Trophoblast cell (in vitro differentiated cells and primary cell): ENCODE measurements at regions not wholly inside any gene's neighbourhood (a gene's known extent, or its start where the extent isn't known, plus 50 kb on each side); places are given as distances from the start of the nearest gene placed in this dataset.

ENCODE experiments used
- DNase-seq, 2 donors: peaks; one replicate each; pipeline ENCODE4 v3.0.0-alpha.2; 2016
- H2AFZ ChIP-seq: 2 replicates; pipeline ENCODE4 v1.6.1; 2013; ENCODE audit warnings: low read length, moderate library complexity, mild to moderate bottlenecking; ENCODE audit not compliant: insufficient read depth, poor library complexity
- H2AK5ac ChIP-seq: 2 replicates; pipeline ENCODE4 v1.6.1; 2013; ENCODE audit warnings: mild to moderate bottlenecking, low read length
- H2BK120ac ChIP-seq: 2 replicates; pipeline ENCODE4 v1.6.1; 2013; ENCODE audit warnings: low read length, mild to moderate bottlenecking, moderate library complexity; ENCODE audit not compliant: insufficient read depth, poor library complexity
- H2BK12ac ChIP-seq: 2 replicates; pipeline ENCODE4 v1.6.1; 2013; ENCODE audit warnings: mild to moderate bottlenecking, low read length, moderate library complexity
- H2BK5ac ChIP-seq: 2 replicates; pipeline ENCODE4 v1.6.1; 2013; ENCODE audit warnings: low read length, low read depth, moderate library complexity, mild to moderate bottlenecking; ENCODE audit not compliant: poor library complexity
- H3K14ac ChIP-seq: 2 replicates; pipeline ENCODE4 v1.6.1; 2013; ENCODE audit warnings: mild to moderate bottlenecking, low read length
- H3K18ac ChIP-seq: 2 replicates; pipeline ENCODE4 v1.6.1; 2013; ENCODE audit warnings: mild to moderate bottlenecking, low read length
- H3K23ac ChIP-seq: 2 replicates; pipeline ENCODE4 v1.6.1; 2013; ENCODE audit warnings: low read length
- H3K27ac ChIP-seq: 2 replicates; pipeline ENCODE4 v1.5.1; 2013; ENCODE audit warnings: low read depth, mild to moderate bottlenecking, inconsistent platforms, low read length, moderate library complexity
- H3K27me3 ChIP-seq: 2 replicates; pipeline ENCODE4 v1.6.1; 2013; ENCODE audit warnings: inconsistent platforms, mild to moderate bottlenecking, low read length, moderate library complexity; ENCODE audit not compliant: insufficient read depth
- H3K36me3 ChIP-seq, 2 experiments: 1 replicate in 1 of 2; 2 replicates in 1 of 2; pipeline ENCODE4 v1.6.1; 2013; ENCODE audit warnings: low read length in 2 of 2, mild to moderate bottlenecking in 2 of 2, moderate library complexity in 1 of 2; ENCODE audit not compliant: insufficient read depth in 2 of 2, control insufficient read depth in 1 of 2
- H3K4ac ChIP-seq: 2 replicates; pipeline ENCODE4 v1.6.1; 2013; ENCODE audit warnings: low read depth, mild to moderate bottlenecking, low read length, moderate library complexity
- H3K4me1 ChIP-seq, 2 experiments: 1 replicate in 1 of 2; 2 replicates in 1 of 2; pipeline ENCODE4 v1.6.1; 2013; ENCODE audit warnings: low read length in 2 of 2, mild to moderate bottlenecking in 2 of 2, moderate library complexity in 1 of 2; ENCODE audit not compliant: insufficient read depth in 2 of 2, control insufficient read depth in 1 of 2
- H3K4me2 ChIP-seq: 2 replicates; pipeline ENCODE4 v1.6.1; 2013; ENCODE audit warnings: inconsistent platforms, mild to moderate bottlenecking, low read length, moderate library complexity
- H3K4me3 ChIP-seq: 2 replicates; pipeline ENCODE4 v1.5.1; 2013; ENCODE audit warnings: mild to moderate bottlenecking, low read depth, low read length, inconsistent platforms
- H3K79me1 ChIP-seq: one replicate; pipeline ENCODE4 v1.6.1; 2013; ENCODE audit warnings: low read length
- H3K79me2 ChIP-seq: 2 replicates; pipeline ENCODE4 v1.6.1; 2013; ENCODE audit warnings: low read length, mild to moderate bottlenecking; ENCODE audit not compliant: control insufficient read depth, insufficient read depth, poor library complexity
- H3K9ac ChIP-seq: 2 replicates; pipeline ENCODE4 v1.6.1; 2013; ENCODE audit warnings: mild to moderate bottlenecking, low read length
- H3K9me3 ChIP-seq: 2 replicates; pipeline ENCODE4 v1.6.1; 2013; ENCODE audit warnings: low read depth, mild to moderate bottlenecking, control low read depth, inconsistent platforms, low read length; ENCODE audit not compliant: insufficient read depth
- H4K12ac ChIP-seq: 2 replicates; pipeline ENCODE4 v1.6.1; 2013; ENCODE audit warnings: low read depth, mild to moderate bottlenecking, low read length, moderate library complexity
- H4K8ac ChIP-seq: 2 replicates; pipeline ENCODE4 v1.6.1; 2013; ENCODE audit warnings: low read depth, mild to moderate bottlenecking, low read length, moderate library complexity
- H4K91ac ChIP-seq: one replicate; pipeline ENCODE4 v1.6.1; 2013; ENCODE audit warnings: low read depth, mild to moderate bottlenecking, low read length, moderate library complexity
- WGBS: extraction: QIAGEN DNeasy Blood & Tissue Kit; methylation state at CpG from one replicate; pipeline ENCODE4 v1.1.7; 2013; ENCODE audit warnings: missing lambda C conversion rate; ENCODE audit not compliant: insufficient read length, insufficient coverage; ENCODE audit errors: extremely low coverage; 5-methylcytosine and 5-hydroxymethylcytosine counted together

DNA sequence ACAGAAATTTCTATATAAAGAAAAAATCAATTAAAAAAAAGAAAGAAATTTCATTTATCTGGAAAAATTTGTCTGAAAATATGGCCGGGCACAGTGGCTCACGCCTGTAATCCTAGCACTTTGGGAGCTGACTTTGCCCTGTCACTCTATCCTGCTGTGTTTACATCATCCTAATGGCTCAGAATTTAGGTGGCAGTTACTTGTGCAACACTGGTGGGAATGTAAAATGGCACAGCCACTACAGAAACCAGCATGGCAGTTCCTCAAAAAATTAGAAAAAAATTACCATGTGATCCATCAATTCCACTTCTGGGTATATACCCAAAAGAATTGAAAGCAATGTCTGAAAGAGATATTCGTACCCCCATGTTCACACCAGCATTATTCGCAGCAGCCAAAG lies 405.2 kb upstream of the AUTS2 start:
- Histone ChIP-seq H3K4me1 (no peaks in the 10 kb centered on the region), H3K79me2 (no peaks in the 10 kb centered on the region), H4K8ac (no peak overlapping the region), H3K27ac (no peak overlapping the region), H2BK5ac (no peak overlapping the region), H2BK12ac (no peak overlapping the region), H4K12ac (no peak overlapping the region), H3K4me3 (no peak overlapping the region), H3K9me3 (no peaks in the 10 kb centered on the region), H3K79me1 (no peaks in the 10 kb centered on the region), H3K9ac (no peak overlapping the region), H3K23ac (no peak overlapping the region), H4K91ac (no peak overlapping the region), H2BK120ac (no peak overlapping the region), H3K18ac (no peak overlapping the region), H2AFZ (no peak overlapping the region), H3K14ac (no peak overlapping the region), H3K27me3 (no peaks in the 10 kb centered on the region), H3K36me3 (no peaks in the 10 kb centered on the region), H3K4ac (no peak overlapping the region), H2AK5ac (no peak overlapping the region), H3K4me2 (no peak overlapping the region)
- no peak for DNase-seq
- WGBS, result no CpG with 5 or more reads among the region's 4 CpGs

DNA sequence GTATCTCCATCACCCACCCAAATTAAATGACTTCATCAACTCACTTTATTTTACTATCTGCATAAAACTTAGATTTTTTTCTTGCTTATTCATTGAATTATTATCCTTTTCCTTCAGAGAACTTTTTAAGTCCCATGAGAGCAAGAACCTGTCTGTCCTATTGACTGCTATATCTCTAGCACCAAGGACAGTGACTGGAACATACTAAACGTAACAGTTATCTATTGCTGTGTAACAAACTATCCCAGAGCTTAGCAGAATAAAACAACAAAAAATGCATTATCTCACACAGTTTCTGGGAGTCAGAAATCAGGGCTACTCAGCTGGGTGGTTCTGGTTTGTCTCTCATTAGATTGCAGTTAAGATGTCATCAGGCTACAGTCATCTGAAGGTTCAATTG lies 401.7 kb upstream of the AUTS2 start:
- H3K27me3 ChIP-seq, result no peaks in the 10 kb centered on the region
- H3K4me3 ChIP-seq, result no peak overlapping the region
- H3K23ac ChIP-seq, result no peak overlapping the region
- no peaks in the 10 kb centered on the region for H3K36me3 ChIP-seq
- no peak overlapping the region for H4K8ac ChIP-seq
- H2BK12ac ChIP-seq, result no peak overlapping the region
- no peak overlapping the region for H2AK5ac ChIP-seq
- H2BK5ac ChIP-seq, result no peak overlapping the region
- H2BK120ac ChIP-seq, result no peak overlapping the region
- no peak for DNase-seq
- no CpG with 5 or more reads among the region's 1 CpG for WGBS
- no peaks in the 10 kb centered on the region for H3K4me1 ChIP-seq
- no peak overlapping the region for H4K12ac ChIP-seq
- H3K18ac ChIP-seq, result no peak overlapping the region
- H3K4ac ChIP-seq, result no peak overlapping the region
- no peak overlapping the region for H3K27ac ChIP-seq
- no peak overlapping the region for H3K14ac ChIP-seq
- H3K79me1 ChIP-seq, result no peaks in the 10 kb centered on the region
- peaks cover 5% of the 10 kb centered on the region for H3K9me3 ChIP-seq
- H3K4me2 ChIP-seq, result no peak overlapping the region
- H3K9ac ChIP-seq, result no peak overlapping the region
- no peak overlapping the region for H4K91ac ChIP-seq
- H3K79me2 ChIP-seq, result no peaks in the 10 kb centered on the region
- H2AFZ ChIP-seq, result no peak overlapping the region

DNA sequence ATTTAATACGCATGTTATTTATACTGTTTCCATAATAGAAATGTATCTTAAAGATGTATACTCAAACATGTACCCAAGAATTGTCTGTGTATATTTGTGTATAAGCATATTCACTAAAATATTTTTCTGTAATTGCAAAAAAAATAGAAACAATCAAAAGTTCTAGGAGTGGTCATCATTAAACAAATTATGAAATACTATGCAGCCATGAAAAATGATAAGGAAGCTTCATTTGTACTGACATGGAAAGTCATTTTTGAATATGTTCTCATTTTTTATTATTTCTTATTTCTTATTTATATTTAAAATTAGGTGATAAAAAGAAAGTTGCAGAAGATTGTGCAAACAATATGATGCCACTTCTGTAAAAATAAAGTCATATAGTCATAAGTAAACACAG lies 400.0 kb upstream of the AUTS2 start:
- Histone ChIP-seq H2BK12ac (no peak overlapping the region), H3K9me3 (peaks cover 5% of the 10 kb centered on the region), H3K27me3 (no peaks in the 10 kb centered on the region), H2BK5ac (no peak overlapping the region), H3K4ac (no peak overlapping the region), H3K14ac (no peak overlapping the region), H2AK5ac (no peak overlapping the region), H3K4me1 (no peaks in the 10 kb centered on the region), H3K23ac (no peak overlapping the region), H2AFZ (no peak overlapping the region), H3K4me2 (no peak overlapping the region), H3K18ac (no peak overlapping the region), H2BK120ac (no peak overlapping the region), H4K12ac (no peak overlapping the region), H3K27ac (no peak overlapping the region), H3K4me3 (no peak overlapping the region), H3K79me1 (no peaks in the 10 kb centered on the region), H4K91ac (no peak overlapping the region), H4K8ac (no peak overlapping the region), H3K36me3 (no peaks in the 10 kb centered on the region), H3K79me2 (no peaks in the 10 kb centered on the region), H3K9ac (no peak overlapping the region)
- no peak for DNase-seq
- no CpG with 5 or more reads among the region's 1 CpG for WGBS

DNA sequence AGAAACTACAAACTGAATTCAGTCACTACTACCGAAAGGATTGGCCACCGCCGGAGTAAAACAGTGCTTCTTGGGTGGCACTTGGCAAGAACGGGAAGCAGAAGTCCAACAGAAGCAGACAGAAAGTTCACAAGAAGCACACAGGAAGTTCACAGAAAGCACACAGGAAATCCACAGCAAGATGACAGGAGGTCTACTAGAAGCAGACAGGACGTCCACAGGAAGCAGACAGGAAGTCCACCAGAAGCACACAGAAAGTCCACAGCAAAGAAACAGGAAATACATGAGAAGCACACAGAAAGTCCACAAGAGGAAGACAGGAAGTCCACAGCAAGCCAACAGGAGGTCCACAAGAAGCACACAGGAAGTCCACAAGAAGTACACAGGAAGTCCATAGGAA lies 399.2 kb upstream of the AUTS2 start:
- no CpG with 5 or more reads among the region's 5 CpGs for WGBS
- no peak overlapping the region for H3K4me2 ChIP-seq
- peaks cover 5% of the 10 kb centered on the region for H3K9me3 ChIP-seq

More for the DNA sequence above, 399.2 kb upstream of the AUTS2 start:
- Histone ChIP-seq H3K79me2 (no peaks in the 10 kb centered on the region), H3K9ac (no peak overlapping the region), H3K18ac (no peak overlapping the region), H4K91ac (no peak overlapping the region), H2BK120ac (no peak overlapping the region), H3K4me1 (no peaks in the 10 kb centered on the region), H4K8ac (no peak overlapping the region), H3K36me3 (no peaks in the 10 kb centered on the region), H3K23ac (no peak overlapping the region), H3K14ac (no peak overlapping the region), H2AK5ac (no peak overlapping the region), H3K4me3 (no peak overlapping the region), H3K79me1 (no peaks in the 10 kb centered on the region), H3K4ac (no peak overlapping the region), H2BK12ac (no peak overlapping the region), H3K27me3 (no peaks in the 10 kb centered on the region), H4K12ac (no peak overlapping the region), H2AFZ (no peak overlapping the region), H3K27ac (no peak overlapping the region), H2BK5ac (no peak overlapping the region)
- no peak for DNase-seq
